ENCODE measurements at regions not wholly inside any gene's neighbourhood (a gene's known extent, or its start where the extent isn't known, plus 50 kb on each side); places are given as distances from the start of the nearest gene placed in this dataset.

DNA sequence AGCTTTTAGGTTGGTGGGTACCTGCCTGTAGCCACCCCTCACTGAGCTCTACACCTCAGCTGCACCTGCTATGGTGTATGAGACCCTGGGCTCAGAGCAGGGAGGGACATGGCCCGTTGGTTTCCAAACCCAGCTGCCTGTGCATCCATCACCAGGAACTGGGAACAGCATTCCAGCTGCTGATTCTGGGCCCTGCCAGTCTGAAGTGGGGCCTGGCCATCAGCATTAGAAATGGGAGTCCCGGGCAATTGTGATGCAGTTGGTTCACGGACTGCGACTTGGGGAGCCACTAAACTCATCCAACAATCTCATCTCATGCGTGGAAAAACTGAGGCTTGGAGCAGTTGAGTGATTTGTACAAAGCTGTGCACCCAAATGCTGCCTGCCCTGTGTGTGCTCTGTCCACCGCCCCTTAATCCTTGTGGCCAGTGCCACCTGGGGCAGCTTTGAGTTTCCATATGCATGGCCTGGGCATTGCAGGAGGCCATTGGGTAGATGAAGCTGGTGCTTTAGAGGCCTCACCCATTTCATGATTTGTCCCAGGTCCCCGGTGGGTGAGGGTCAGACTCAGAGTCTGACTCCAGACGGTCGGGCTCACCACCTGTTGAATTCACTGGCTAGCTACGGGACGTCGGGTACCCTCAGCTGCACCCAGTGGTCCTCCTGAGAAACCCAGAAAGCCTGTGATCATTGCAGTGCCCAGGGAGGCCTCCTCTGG is 109.0 kb upstream of the SHH start:
- TF ChIP-seq, protein P1, sequence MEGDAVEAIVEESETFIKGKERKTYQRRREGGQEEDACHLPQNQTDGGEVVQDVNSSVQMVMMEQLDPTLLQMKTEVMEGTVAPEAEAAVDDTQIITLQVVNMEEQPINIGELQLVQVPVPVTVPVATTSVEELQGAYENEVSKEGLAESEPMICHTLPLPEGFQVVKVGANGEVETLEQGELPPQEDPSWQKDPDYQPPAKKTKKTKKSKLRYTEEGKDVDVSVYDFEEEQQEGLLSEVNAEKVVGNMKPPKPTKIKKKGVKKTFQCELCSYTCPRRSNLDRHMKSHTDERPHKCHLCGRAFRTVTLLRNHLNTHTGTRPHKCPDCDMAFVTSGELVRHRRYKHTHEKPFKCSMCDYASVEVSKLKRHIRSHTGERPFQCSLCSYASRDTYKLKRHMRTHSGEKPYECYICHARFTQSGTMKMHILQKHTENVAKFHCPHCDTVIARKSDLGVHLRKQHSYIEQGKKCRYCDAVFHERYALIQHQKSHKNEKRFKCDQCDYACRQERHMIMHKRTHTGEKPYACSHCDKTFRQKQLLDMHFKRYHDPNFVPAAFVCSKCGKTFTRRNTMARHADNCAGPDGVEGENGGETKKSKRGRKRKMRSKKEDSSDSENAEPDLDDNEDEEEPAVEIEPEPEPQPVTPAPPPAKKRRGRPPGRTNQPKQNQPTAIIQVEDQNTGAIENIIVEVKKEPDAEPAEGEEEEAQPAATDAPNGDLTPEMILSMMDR (IDR thresholded peaks at IDR 0.05), result no peak
- no peak for TF ChIP-seq EZH2 (IDR thresholded peaks at IDR 0.05; ENCODE audit: borderline replicate concordance, insufficient read depth, low read depth, low read length, poor library complexity, severe bottlenecking)
- Histone ChIP-seq H3K27me3 (replicated peaks in 1 of 4; ENCODE audit: control extremely low read depth in 1 of 4, control insufficient read depth in 3 of 4, insufficient read depth in 4 of 4, low read length in 3 of 4) (no peaks in the 10 kb centered on the region), H3K9ac (ENCODE audit: low read length) (no peak overlapping the region), H4K20me1 (ENCODE audit: control insufficient read depth, insufficient read depth, low read length, poor library complexity, severe bottlenecking) (no peaks in the 10 kb centered on the region), H3K27ac (ENCODE audit: low read length in 2 of 2) (no peak overlapping the region), H3K4me2 (replicated peaks; ENCODE audit: low read depth, low read length, poor library complexity, severe bottlenecking) (no peak overlapping the region), H3K4me1 (ENCODE audit: control insufficient read depth in 2 of 2, insufficient read depth in 2 of 2, low read length in 2 of 2) (no peaks in the 10 kb centered on the region), H3K4me3 (ENCODE audit: control extremely low read depth in 1 of 5, extremely low read depth in 1 of 5, insufficient read depth in 1 of 5, low read depth in 2 of 5, low read length in 4 of 5) (no peak overlapping the region), H3K36me3 (replicated peaks in 1 of 2; ENCODE audit: control extremely low read depth in 1 of 2, control insufficient read depth in 1 of 2, extremely low read depth in 1 of 2, insufficient read depth in 2 of 2, low read length in 1 of 2) (no peaks in the 10 kb centered on the region), H2AFZ (ENCODE audit: insufficient read depth, low read depth, low read length, poor library complexity, severe bottlenecking) (no peak overlapping the region), H3K79me2 (ENCODE audit: control insufficient read depth, insufficient read depth, low read length) (no peaks in the 10 kb centered on the region), H3K9me3 (ENCODE audit: control extremely low read depth in 1 of 3, control insufficient read depth in 2 of 3, insufficient read depth in 1 of 3, low read length in 2 of 3) (peaks cover 0 to 14% (median 0%) of the 10 kb centered on the region in 3 donors)
- H3K4me1 Mint-ChIP-seq, result no peaks in the 10 kb centered on the region
- no peaks in the 10 kb centered on the region for H3K9me3 Mint-ChIP-seq (ENCODE audit: insufficient read depth)
- no peaks in the 10 kb centered on the region for H3K27me3 Mint-ChIP-seq
- 94% methylated on average over 10 of the region's 12 CpGs for WGBS (ENCODE audit: insufficient coverage)
- no peak for DNase-seq
- H3K4me3 Mint-ChIP-seq, result no peak overlapping the region
- ATAC-seq (ENCODE audit: low read depth), result no peak
- ChIA-PET POLR2A (no interaction called here), CTCF (no interaction called here)
- no peak overlapping the region for H3K27ac Mint-ChIP-seq
- intact Hi-C loops (cut with micrococcal nuclease), result no loop called here

DNA sequence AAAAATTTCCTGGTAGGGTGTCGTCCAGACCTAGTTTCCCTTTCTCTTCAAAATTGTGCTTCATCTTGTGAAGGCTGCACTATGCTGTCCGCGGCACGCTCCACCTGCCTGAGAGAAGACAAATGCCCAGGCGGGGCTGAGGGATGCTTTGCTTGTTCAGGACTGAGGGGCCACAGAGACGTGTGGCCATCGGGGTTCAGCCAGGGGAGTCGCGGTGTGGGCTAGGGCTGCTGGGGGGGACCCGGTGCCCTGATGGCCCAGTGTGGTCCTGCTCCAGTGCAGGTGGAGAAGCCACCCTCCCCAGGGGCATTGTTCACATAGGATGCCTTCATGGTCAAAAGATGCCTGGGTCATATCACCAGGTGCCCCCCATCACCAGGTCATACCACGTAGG is 107.8 kb upstream of the SHH start:
- ChIA-PET POLR2A (no interaction called here), CTCF (no interaction called here)
- H4K20me1 ChIP-seq (ENCODE audit: control insufficient read depth, insufficient read depth, low read length, poor library complexity, severe bottlenecking), result no peaks in the 10 kb centered on the region
- no peak overlapping the region for H2AFZ ChIP-seq (ENCODE audit: insufficient read depth, low read depth, low read length, poor library complexity, severe bottlenecking)
- Mint-ChIP-seq H3K9me3 (ENCODE audit: insufficient read depth) (no peaks in the 10 kb centered on the region), H3K27ac (no peak overlapping the region), H3K27me3 (no peaks in the 10 kb centered on the region), H3K4me1 (no peaks in the 10 kb centered on the region), H3K4me3 (no peak overlapping the region)
- H3K27ac ChIP-seq (ENCODE audit: low read length in 2 of 2), result no peak overlapping the region
- peaks cover 0 to 10% (median 0%) of the 10 kb centered on the region in 3 donors for H3K9me3 ChIP-seq (ENCODE audit: control extremely low read depth in 1 of 3, control insufficient read depth in 2 of 3, insufficient read depth in 1 of 3, low read length in 2 of 3)
- TF ChIP-seq, protein P1 (IDR thresholded peaks at IDR 0.05), result no peak
- TF ChIP-seq EZH2 (IDR thresholded peaks at IDR 0.05; ENCODE audit: borderline replicate concordance, insufficient read depth, low read depth, low read length, poor library complexity, severe bottlenecking), result no peak
- intact Hi-C loops (cut with micrococcal nuclease), result no loop called here
- 95% methylated on average over 11 of the region's 11 CpGs for WGBS (ENCODE audit: insufficient coverage)
- no peak overlapping the region for H3K4me2 ChIP-seq (replicated peaks; ENCODE audit: low read depth, low read length, poor library complexity, severe bottlenecking)
- no peak for DNase-seq
- no peak for ATAC-seq (ENCODE audit: low read depth)
- no peaks in the 10 kb centered on the region for H3K36me3 ChIP-seq (replicated peaks in 1 of 2; ENCODE audit: control extremely low read depth in 1 of 2, control insufficient read depth in 1 of 2, extremely low read depth in 1 of 2, insufficient read depth in 2 of 2, low read length in 1 of 2)
- H3K27me3 ChIP-seq (replicated peaks in 1 of 4; ENCODE audit: control extremely low read depth in 1 of 4, control insufficient read depth in 3 of 4, insufficient read depth in 4 of 4, low read length in 3 of 4), result no peaks in the 10 kb centered on the region
- H3K4me3 ChIP-seq (ENCODE audit: control extremely low read depth in 1 of 5, extremely low read depth in 1 of 5, insufficient read depth in 1 of 5, low read depth in 2 of 5, low read length in 4 of 5), result no peak overlapping the region
- H3K4me1 ChIP-seq (ENCODE audit: control insufficient read depth in 2 of 2, insufficient read depth in 2 of 2, low read length in 2 of 2), result no peaks in the 10 kb centered on the region
- H3K79me2 ChIP-seq (ENCODE audit: control insufficient read depth, insufficient read depth, low read length), result no peaks in the 10 kb centered on the region
- no peak overlapping the region for H3K9ac ChIP-seq (ENCODE audit: low read length)

Data from B cell (primary cell).